ENCODE measurements at regions not wholly inside any gene's neighbourhood (a gene's known extent, or its start where the extent isn't known, plus 50 kb on each side); places are given as distances from the start of the nearest gene placed in this dataset.

- no peak for TF ChIP-seq SRF (IDR thresholded peaks at IDR 0.05; ENCODE audit: low read depth)
- TF ChIP-seq CTCF (IDR thresholded peaks at IDR 0.05 in 2 of 3, conservative IDR thresholded peaks at IDR 0.05 in 1 of 3; ENCODE audit: borderline replicate concordance in 1 of 3, insufficient read depth in 1 of 3, low read depth in 2 of 3, low read length in 2 of 3): no peak
- no peak for TF ChIP-seq REST (IDR thresholded peaks at IDR 0.05; ENCODE audit: low read depth)
- TF ChIP-seq RAD21 (IDR thresholded peaks at IDR 0.05; ENCODE audit: low read depth): no peak
- TF ChIP-seq EZH2 (IDR thresholded peaks at IDR 0.05): no peak
- no peak for TF ChIP-seq ELF1 (IDR thresholded peaks at IDR 0.05; ENCODE audit: borderline replicate concordance, low read depth)
- no peak for TF ChIP-seq SP1 (IDR thresholded peaks at IDR 0.05; ENCODE audit: low read depth)
Measured at GRCh38 chr13:90908792-90909191, 438.7 kb upstream of the MIR17HG start.

All from HCT116 (cell line).